ENCODE measurements at regions not wholly inside any gene's neighbourhood (a gene's known extent, or its start where the extent isn't known, plus 50 kb on each side); places are given as distances from the start of the nearest gene placed in this dataset.

DNA sequence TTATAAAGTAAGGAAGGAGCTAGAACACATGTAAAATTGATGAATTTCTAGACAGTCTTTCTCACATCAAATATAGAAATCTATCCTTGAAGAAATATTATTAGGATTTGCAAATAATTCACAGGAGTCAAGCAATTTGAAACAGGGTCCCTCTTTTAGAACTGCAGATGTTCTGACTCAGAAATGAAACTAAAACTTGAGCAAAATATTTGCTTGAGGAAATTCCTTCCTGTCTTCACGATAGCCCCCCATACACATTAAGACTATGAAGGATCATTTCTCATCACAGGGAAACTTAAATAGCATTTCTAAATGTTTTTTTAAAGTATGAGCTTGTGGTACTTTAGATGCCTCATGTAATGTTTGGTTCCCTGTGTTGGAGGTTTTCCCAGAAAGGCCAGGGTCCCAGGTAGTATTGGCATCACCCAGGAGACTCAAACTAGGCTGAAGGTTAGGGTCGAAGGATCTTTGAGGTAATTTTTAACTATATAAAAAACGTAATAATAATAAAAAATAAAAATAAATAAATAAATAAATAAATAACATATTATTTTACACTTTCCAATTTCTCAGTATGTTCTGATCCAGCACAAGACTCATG, 144.0 kb upstream of the TBX18 start:
- no peak for DNase-seq (ENCODE audit: extremely low spot score)
- TF ChIP-seq, protein P1, sequence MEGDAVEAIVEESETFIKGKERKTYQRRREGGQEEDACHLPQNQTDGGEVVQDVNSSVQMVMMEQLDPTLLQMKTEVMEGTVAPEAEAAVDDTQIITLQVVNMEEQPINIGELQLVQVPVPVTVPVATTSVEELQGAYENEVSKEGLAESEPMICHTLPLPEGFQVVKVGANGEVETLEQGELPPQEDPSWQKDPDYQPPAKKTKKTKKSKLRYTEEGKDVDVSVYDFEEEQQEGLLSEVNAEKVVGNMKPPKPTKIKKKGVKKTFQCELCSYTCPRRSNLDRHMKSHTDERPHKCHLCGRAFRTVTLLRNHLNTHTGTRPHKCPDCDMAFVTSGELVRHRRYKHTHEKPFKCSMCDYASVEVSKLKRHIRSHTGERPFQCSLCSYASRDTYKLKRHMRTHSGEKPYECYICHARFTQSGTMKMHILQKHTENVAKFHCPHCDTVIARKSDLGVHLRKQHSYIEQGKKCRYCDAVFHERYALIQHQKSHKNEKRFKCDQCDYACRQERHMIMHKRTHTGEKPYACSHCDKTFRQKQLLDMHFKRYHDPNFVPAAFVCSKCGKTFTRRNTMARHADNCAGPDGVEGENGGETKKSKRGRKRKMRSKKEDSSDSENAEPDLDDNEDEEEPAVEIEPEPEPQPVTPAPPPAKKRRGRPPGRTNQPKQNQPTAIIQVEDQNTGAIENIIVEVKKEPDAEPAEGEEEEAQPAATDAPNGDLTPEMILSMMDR (IDR thresholded peaks at IDR 0.05; ENCODE audit: control extremely low read depth, extremely low read depth, low read depth, missing control alignments), result no peak
- CTCF ChIA-PET, result no interaction called here
- POLR2A ChIA-PET, result no interaction called here

DNA sequence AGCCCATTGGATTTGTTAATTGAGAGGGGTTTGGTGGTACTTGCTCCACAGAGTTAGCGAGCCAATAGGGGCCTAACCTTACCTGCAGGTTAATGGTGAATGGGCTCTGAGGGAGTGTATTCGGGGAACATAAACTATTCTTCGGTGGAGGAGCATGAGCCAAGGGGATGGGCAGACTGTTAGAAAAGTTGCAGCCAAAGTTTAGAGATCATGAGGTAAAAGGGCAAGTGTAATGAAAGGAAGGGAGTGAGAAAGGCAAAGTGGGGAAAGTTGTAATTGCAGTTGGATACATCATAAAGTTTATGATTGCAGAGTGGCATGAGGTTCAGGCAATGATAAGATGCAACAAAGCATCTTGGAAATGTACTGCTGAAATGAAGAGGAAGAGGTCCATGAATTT, 142.1 kb upstream of the TBX18 start:
- ChIA-PET POLR2A (no interaction called here), CTCF (no interaction called here)
- DNase-seq (ENCODE audit: extremely low spot score), result no peak
- TF ChIP-seq, protein P1 (IDR thresholded peaks at IDR 0.05; ENCODE audit: control extremely low read depth, extremely low read depth, low read depth, missing control alignments), result no peak

DNA sequence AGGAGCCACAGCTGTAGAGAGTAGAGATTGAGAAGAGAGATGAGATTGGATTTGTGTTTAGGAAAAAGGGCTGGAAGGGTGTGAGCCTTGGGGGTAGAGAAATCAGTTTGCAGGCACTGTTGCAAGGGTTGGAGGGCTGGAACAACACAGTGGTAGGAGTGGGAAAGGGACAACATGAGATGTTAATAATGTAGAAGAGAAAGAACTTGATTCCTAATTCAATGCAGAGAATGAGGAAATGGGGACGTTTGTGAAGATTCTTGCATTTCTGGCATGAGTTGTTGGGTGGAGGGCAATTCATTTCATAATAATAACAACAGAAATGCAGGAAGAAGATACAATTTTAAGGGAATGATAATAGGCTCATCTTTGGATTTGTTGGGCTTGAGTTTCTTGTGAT, 141.4 kb upstream of the TBX18 start:
- TF ChIP-seq, protein P1 (IDR thresholded peaks at IDR 0.05; ENCODE audit: control extremely low read depth, extremely low read depth, low read depth, missing control alignments), result no peak
- POLR2A ChIA-PET, result no interaction called here
- CTCF ChIA-PET, result no interaction called here
- DNase-seq (ENCODE audit: extremely low spot score), result no peak

DNA sequence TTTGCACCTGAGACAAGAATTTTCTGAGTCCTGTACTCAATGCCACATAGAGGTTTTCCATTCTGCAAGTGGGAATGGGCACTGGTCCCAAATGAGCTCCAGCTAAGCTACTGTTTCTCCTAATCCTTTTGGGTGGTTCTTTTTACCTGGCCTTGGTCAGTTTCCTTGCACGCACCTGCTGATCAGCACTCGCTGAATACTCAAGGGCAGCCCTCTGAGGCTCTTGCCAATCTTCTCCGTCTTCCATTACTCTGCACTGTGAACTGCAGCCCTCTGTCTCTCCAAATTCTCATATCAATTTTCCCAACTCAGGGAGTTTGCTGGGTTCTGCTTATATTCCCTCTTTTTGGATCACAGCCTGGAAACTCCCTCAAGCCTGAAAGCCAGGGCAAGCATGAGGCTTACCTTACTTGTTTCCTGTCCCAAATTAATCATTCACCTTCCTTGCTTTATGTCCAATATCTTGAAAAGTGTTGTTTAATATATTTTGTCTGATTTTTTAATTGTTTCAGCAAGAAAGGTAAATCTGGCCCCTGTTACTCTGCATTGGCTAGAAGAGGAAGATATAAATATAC, 138.0 kb upstream of the TBX18 start:
- DNase-seq (ENCODE audit: extremely low spot score), result no peak
- POLR2A ChIA-PET, result no interaction called here
- CTCF ChIA-PET, result no interaction called here
- TF ChIP-seq, protein P1 (IDR thresholded peaks at IDR 0.05; ENCODE audit: control extremely low read depth, extremely low read depth, low read depth, missing control alignments), result no peak

DNA sequence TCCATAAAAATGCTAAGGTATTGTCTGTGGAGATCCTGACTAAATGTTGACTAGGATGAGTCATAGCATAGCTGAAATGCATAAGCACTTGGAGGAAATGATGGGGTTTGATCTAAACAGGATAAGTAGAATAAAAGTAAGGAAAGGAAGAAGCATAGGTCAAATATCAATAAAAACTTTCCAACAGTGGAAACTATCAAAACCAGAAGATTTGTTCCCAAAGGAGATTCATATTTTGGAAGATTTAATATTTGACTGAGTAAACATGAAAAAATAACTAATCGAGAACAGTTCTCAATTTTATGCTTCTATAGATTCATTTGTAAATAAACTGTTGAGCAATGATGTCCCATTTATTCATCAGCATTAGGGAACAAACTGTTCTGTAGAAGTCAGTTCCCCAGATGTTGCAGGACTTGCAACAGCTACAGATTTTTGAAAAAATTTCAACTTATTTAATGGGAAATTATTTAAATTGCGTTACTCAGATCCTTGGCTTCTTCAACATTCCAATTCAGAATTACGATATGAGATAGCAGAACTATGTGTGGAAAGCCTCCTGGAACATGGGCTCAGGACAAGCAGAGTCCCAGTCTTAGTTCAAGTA, 133.7 kb upstream of the TBX18 start:
- ChIA-PET POLR2A (no interaction called here), CTCF (no interaction called here)
- TF ChIP-seq, protein P1 (IDR thresholded peaks at IDR 0.05; ENCODE audit: control extremely low read depth, extremely low read depth, low read depth, missing control alignments), result no peak
- no peak for DNase-seq (ENCODE audit: extremely low spot score)

DNA sequence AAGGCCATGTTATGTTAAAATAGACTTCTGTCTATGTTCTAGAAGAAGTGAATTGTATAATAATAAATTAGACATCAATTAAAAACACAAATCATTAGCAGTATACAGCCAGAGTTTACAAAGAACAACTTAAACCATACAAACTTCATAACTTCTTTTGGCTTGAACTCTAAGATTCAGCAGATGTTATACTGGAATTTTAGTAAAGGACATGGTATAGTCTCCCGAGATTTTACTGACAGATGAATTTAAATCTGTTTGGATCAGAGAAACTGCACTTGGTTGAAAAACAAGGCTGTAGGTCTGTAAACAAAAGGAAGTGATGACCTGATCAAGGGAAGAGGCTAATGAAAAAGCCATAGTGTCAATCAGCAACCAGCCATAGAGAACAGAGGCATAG, 132.6 kb upstream of the TBX18 start:
- ChIA-PET CTCF (no interaction called here), POLR2A (no interaction called here)
- DNase-seq (ENCODE audit: extremely low spot score), result no peak
- TF ChIP-seq, protein P1 (IDR thresholded peaks at IDR 0.05; ENCODE audit: control extremely low read depth, extremely low read depth, low read depth, missing control alignments), result no peak

All from GM10248 (cell line).